HG03025 (cell line): ENCODE measurements at regions not wholly inside any gene's neighbourhood (a gene's known extent, or its start where the extent isn't known, plus 50 kb on each side); places are given as distances from the start of the nearest gene placed in this dataset.
"Not testable (repeated sequence)": the region's sequence is repeated elsewhere in the genome, so short reads cannot be mapped to it uniquely, and the experiment has no call there.

Experiments
- ATAC-seq: cut with Tn5 transposase; IDR thresholded peaks from one replicate; pipeline ENCODE4 v1.9.1; 2021; ENCODE audit warnings: mild to moderate bottlenecking, moderate library complexity; ENCODE audit not compliant: unreplicated experiment, low FRiP score

DNA sequence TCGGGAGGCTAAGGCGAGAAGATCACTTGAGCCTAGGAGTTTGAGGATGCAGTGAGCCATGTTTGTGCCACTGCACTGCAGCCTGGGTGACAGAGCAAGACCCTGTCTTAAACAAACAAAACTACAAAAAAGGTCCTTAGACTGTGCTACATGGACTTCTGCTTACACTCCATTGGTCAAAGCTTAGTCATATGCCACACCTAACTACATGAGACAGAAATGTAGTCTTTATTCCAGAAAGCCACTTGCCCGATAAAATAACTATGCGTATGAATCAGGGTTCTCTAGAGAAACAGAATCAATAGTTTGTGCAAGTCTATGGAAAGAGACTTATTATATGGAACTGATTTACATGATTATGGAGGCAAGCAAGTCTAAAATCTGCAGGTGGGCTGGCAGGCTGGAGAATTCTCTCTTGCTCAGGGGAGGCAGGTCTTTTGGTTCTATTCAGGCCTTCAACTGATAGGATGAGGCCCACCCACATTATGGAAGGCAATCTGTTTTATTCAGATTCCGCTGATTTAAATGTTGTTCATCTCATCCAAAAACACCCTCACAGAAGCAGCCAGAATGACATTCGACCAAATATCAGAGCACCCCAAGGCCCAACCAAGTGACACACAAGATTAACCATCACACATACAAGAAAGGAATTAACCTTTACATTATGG lies 114.4 kb upstream of the SIX2 start:
- no peak for ATAC-seq

DNA sequence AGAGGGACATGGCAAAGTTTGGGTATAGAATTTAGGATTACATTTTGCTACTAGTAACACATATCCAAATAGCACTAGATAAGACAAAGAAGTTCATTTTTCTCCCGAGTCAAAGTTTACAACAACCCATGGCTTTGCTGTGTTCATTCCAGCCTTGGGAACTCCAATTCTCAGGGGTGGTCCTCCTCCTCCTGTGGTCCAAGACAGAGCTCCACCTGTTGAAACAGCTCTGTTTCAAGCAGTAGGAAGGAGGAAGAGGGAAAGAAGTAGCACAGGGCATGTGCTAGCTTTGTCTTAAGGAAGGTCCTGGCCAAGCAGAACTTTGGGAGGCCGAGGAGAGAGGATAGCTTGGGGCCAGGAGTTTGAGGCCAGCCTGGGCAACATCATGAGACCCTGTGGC lies 113.8 kb upstream of the SIX2 start:
- no peak for ATAC-seq

DNA sequence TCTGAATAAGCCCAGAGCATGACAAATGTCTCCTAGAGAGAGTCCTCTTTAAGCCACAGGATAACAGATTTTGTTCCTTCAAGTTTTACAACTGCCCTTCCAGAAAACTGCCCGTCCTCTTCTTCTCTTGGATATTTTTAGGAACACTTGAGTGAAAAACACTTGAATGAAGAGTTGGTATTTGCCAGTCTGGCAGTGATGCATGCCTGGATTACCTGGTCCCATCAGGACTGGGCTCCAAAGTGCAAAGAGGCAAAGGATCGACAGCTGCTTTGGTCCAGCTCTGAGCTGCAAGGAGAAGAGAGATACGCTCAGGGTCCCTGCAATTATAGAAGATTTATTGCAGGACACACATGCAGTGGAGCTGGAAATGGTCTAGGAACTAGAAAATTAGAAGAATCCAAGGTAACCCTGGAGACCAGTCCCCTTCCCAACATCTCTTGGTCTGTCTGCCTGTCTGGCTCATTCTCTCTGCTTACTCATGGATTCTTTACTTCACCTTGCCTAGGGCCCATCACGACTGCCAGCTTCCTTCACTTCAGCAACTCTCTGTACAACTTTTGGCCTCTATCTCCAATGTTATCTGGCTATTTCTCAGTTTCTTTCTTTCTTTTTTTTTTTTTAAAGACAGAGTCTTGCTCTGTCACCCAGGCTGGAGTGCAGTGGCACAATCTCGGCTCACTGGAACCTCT lies 112.1 kb upstream of the SIX2 start:
- no peak for ATAC-seq

DNA sequence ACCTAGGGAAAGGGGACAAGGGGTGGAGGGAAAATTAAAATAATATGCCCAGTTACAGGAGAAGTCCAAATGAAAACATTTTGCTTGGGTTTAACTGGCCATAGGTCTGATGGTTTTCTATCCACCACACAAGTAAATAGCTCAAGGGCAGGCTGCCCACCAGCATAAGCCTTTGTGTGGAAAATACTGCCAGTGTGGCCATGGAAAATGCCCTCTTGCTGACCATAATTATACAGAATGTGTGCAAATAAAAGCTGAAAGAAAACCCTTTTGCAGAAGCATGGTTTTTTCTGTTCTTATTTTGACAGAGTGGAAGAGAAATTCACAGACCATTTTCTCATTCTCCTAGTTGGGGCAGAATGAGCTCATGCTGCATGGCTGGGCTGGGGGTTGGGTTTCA lies 111.3 kb upstream of the SIX2 start:
- no peak for ATAC-seq

DNA sequence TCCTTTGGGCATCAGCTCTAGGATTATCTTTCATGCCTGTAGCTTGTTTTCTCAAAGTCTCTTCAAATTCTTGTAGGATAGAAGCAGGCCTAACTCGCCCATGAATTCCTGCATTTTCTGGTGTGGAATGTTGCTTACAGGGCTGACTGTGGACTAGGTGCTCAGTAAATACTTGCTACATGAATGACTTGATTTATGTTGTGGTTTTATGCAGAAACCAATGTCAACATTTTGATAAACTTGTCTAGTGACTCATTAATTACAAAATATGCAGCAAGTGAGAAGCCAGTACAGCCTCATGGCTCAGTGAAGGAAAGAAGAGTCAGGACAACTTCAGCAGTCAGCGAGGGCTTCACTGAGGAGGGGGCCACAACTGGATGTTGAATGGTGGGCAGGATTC lies 110.6 kb upstream of the SIX2 start:
- ATAC-seq, result no peak

DNA sequence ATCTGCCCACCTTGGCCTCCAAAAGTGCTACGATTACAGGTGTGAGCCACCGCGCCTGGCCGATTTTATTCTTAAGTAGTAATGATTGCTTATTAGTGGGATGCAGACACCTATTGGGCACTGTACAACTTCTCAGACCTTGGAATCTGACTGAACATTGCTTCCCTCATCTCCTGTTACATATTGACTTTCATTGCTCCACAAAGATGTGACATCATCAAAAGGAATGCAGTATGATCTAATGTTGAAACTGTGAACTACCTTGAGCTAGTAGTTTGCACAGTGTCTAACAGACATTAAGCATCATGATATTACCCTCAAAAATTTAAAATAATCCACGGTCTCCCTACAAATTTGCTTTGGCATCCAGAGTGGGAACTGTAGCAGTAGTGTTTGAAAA lies 109.8 kb upstream of the SIX2 start:
- ATAC-seq, result no peak

DNA sequence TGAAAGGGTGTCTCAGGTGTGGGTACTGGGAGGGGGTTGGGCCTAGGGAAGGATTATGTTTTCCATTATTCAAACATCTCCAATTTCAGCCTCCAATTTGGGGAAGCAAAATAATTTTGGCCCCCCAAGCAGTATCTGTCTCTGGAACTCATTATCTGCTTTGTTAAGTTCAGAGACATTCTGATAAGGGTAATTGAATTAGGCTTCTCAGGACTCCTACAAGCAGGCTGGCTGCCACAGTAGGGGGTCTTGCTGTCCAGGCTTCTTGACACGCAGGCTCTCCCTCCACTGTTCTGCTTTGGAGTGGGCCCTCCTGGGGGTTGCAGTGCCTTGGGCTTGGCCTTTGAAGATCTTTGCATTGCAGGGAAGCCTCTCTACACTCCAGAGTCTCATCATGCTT lies 108.1 kb upstream of the SIX2 start:
- ATAC-seq, result no peak

DNA sequence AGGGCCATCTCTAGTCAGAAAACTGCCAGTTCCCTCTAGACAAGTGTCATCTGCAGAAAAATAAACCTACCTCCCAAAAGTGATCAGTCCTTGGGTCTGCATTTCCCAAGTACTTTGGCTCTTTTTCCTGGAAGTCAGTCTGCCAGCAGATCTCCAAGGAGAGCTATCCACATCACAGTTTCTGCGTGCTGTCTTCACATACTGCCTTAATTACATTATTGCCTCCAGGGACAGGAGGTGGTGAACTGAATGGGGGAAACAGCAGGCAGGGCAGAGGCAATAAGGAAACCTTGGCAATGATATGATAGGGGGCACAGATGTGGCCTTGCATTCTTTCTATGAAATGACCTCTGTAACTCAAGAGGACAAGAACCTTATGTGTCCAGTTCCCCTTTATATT lies 105.9 kb upstream of the SIX2 start:
- no peak for ATAC-seq

DNA sequence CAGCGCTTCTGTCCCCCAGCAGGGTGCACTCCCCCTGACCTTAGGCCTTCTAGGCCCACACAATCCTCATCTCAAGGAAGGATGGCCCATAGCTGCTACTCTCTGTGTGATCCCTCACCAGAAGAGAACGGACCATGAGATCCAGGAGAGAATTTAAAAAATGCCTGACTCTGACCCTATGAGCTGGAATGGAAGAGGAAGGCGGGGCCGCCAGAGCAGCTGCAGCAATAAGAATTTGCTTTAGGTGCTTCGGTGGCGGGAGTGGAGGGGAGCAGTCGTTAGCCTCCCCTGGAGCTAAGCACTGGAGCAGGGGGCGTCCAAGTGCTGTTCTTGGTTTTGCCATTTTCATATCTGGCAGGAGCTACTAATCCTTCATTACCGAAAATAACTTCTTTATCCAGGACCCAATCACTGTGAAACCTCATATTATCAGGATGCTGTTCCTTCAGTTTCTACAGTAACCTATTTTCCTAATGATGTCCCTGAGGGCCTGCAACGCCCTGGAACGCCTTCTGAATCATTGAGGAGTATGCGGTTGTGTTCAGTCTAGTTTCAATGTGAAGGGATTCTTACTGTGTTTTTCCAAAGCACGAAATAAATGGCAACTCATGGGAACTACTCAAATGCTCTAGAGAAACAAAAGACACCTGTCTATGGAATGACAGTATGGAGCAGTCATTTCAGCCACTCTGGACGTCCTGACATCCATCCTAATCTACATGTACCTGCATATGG lies 105.1 kb upstream of the SIX2 start:
- ATAC-seq, result no peak

DNA sequence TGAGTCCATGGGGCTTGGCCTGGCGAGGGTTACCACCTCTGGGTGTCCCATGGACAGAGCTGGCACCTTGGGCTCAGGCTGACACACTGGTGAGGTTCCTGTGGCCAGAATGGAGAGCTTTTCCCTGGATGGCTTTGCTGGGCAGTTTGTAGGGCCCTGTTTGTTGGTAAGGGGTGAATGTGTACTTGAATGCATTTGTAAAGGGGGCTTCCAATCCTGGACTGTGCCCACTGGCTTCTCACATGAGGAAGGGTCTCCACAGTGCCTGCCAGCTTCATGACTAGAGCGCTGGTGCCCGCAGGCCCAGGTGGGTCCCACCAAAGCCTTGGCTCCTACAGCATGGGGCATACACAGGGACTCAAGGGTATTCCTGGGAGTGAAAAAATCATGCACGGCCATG lies 103.5 kb upstream of the SIX2 start:
- ATAC-seq, result no peak

DNA sequence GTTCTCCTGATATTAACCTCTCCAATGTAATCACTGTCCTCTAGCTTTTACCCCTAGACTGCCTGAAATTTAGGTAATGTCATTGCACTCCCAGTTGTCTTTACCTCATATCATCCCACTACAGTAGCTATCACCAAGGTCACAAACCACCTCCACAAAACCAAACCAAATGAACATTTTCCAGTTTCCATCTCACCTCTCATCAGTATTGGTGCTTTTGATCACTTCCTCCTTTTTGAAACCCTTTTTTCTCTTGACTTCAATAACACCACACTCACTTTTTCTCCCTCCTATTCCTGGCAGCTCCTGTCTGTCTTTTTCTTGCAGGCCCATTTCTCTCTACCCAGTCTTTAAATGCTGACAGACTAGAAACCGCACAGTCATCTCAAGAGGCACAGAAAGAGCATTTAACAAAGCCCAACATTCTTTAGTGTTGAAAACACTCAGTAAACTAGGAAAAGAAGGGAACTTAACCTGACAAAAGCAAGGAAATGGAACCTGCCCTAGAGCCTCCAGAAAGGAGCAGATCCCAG lies 95.9 kb upstream of the SIX2 start:
- ATAC-seq, result no peak

DNA sequence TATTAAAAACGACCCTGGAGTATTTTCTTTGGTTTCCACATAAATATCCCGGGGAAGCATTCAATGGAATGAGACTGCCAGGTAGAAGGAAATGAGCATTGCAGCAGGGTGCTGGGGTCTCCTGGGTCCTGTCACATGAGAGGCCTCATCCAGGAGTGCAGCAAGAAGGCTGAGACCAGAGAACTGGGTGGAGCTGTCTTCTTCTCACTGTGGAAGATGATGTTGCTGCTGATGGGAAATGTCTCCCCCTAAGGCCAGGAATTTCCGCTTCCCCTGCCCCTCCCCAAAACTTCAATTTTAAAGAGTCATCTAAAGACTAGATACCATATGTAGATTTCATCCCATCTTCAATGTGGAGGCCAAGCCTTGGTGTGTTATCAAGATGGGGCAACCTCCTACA lies 95.2 kb upstream of the SIX2 start:
- no peak for ATAC-seq

DNA sequence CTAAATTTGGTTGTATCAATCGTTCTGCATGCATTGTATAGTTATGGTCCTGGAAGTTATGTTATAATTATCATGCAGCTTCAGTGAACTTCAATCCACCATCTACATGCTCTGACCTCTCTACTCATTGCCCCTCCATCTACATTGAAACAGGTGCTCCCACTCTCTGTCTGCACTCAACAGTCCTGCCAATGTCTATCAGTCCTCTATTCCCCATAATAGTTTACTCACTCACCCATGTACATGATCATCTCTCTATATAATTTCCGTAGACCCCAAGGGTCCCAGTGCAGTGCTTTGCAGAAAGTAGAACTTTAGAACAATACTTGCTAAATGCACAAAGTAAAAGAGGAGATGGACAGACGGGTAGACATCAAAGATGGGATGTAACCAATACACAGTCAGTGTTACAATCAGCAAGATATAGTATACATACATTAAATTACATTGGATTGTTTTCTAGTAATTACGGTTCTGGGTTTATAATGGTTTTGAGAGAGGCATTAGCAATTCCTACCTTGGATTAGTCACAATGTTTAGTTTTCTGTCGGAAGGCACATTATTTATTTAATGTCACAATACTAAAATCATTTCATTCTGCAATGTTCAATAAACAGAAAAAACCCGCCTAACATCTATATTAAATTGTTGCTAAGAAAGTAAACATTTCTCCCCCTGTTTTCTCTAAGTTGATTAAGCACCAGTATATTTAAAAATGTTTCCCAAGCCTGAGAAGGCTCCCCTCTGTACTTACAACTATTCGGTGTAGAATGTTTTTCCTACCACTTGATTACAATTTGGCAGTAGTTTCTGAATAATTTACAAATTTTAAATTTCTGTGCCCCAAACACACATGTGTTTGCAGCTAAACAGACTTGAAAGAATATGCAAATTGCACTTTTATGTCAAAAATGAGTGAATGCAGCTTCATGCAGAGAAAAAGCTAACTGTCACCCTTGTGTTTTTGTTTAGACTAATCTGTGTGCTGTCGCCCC lies 94.4 kb upstream of the SIX2 start:
- no peak for ATAC-seq

DNA sequence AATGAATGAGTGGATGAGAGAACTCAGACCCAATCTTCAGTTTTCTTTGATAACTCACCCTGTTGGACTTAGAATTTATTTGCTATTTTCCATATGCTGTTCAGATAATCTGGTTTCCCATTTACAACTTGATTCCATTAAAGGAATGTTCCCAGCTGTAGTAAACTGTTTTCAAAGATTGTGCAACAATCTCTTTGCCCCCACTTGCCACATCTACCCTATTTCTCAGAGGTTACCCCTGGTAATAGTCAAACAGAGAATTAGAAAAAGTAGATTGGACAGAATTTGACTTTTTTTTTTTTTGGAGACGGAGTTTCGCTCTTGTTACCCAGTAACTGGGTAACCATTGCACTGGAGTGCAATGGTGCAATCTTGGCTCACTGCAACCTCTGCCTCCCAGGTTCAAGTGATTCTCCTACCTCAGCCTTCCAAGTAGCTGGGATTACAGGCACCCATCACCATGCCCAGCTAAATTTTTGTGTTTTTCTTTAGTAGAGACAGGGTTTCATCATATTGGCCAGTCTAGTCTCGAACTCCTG lies 93.4 kb upstream of the SIX2 start:
- ATAC-seq, result no peak

DNA sequence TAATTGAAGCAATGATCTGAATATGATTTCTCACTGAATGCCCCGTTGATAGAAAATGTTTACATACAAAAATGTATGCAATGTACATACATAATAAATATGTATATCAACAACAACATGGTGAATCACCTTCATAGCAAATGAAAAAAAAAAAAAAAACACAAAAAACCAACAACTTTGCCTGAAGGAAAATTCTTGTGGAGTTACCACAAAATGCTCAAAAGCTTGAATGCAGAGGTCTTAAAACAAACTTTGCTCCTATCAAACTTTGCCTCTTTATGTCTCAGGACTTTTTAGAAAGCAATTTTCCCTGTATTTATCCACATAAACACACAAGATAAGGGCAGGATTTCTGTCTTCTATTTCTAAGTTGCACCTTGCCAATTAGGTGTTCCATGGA lies 92.9 kb upstream of the SIX2 start:
- no peak for ATAC-seq

DNA sequence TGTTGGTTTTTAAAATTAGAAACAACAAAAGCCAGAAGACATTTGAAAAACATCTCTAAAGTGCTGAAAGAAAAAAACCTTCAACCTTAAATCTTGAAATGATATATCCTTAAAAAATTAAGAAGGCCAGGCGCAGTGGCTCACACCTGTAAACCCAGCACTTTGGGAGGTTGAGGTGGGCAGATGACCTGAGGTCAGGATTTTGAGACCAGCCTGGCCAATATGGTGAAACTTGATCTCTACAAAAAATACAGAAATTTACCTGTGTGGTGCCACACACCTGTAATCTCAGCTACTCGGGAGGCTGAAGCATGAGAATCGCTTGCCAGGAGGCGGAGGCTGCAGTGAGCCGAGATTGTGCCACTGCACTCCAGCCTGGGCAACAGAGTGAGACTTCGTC lies 87.7 kb upstream of the SIX2 start:
- ATAC-seq, result no peak

DNA sequence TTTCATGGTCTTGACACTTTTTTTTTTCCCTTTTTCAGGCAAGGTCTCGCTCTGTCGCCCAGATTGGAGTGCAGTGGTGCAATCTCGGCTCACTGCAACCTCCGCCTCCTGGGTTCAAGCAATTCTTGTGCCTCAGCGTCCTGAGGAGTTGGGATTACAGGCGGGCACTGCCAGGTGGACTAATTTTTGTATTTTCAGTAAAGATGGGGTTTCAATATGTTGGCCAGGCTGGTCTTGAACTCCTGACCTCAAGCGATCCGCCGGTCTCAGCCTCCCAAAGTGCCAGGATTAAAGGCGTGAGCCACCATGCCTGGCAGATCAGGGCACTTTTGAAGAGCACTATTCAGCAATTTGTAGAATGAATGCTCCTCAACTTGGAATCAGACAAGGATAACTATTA lies 86.8 kb upstream of the SIX2 start:
- not testable (repeated sequence) for ATAC-seq

DNA sequence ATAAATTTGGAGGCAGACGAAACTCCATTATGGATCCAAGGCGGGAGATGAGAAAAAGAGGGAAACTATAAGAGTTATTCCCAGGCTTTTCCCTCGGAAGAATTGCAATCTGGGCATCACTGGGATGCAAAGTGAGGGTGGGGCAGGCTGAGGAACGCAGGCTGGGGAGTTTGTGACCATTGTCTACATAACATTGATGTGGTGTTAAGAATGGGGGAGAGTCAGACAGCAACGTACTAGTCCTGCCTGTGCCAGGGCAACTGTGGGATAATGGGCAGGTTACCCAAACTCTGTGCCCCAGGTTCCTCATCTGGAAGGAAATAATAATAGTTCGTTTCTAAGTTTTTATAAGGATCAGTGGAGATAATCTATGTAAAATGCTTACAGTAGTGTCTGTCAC lies 84.4 kb upstream of the SIX2 start:
- no peak for ATAC-seq

DNA sequence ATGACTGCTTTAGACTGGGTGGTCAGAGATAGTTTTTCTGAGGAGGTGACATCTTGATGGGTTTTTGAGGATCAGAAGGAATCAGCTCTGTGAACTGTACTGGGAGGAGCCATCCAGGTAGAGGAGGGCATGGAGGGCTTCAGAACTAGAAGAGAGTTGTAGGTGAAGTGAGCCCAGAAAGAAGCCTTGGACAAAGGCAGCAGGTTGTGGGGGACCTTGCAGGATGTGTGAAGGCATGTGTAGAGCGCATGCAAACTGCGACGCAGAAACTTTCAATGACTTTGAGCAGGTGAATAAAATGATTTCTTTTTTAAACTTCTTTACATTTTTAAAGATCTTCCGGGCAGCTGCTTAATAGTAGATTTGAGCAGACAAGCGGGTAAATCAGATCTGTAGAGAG lies 83.9 kb upstream of the SIX2 start:
- no peak for ATAC-seq

DNA sequence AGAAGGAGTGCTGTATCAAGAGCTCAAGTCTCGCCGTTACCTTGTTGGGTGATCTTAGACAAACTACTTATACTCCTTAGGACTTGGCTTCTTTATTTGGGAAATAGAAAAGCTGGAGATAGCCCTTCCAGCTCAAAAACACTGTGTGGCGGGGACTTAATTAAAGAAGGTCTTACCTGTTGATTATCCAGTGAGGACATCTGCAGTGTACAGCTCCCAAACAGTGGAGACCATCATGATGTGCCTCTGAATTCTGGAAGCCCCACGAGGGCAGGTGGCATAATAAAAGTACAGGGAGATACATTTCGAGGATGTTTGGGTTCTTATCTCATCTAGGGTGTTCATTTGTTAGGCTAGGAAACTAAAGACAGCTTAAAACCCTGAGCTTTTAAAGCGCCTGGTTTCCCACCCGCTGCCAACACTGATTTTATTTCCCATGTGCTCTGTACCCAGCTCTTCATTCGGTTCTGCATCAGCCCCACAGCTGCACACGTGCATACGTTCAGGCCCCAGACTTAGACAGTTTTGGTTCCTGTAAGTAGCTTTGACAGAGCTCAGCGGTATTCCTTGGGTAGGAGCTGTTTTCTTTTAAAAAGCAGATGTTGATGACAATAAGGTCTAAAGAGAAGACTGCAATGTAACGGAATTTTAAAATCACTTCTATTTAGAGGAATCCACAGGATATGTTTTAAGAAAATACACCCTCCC lies 80.5 kb upstream of the SIX2 start:
- no peak for ATAC-seq
